ENCODE measurements at regions not wholly inside any gene's neighbourhood (a gene's known extent, or its start where the extent isn't known, plus 50 kb on each side); places are given as distances from the start of the nearest gene placed in this dataset.

DNA sequence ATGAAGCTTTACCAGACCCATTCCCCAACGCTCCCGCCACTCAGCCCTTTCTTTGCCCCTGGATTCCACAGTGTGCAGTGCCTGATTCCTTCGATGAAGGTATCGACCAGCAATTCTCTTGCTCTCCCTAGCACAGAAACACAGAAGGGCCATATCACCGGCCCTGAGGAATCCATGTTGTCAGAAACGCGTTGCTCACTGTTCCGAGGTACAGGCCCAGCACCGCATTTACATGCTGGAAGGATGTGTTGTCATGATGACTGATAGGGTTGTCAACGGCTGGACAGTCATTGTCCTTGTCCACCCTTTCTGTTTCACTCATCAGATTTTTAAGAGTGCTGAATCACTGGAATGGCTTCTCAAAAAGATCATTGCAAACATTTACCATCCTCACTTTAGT, 57.2 kb upstream of the GPR6 start:
- ATAC-seq = no peak

DNA sequence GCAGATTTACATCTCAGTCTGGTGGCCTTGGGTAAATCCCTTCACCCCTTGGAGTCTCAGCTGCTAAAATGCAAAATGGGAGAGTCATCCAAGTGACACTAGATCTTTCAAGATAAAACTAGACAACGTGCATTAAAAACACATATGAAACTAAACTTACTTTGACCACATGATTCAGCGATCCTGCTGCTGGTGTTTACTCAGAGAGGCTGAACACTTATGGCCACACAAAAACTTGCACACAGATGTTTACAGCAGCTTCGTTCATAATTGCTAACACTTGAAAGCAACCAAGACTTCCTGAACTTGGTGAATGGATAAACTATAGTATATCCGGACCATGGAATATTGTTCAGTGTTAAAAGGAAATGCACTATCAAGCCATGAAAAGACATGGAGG, 55.3 kb upstream of the GPR6 start:
- ATAC-seq = no peak

DNA sequence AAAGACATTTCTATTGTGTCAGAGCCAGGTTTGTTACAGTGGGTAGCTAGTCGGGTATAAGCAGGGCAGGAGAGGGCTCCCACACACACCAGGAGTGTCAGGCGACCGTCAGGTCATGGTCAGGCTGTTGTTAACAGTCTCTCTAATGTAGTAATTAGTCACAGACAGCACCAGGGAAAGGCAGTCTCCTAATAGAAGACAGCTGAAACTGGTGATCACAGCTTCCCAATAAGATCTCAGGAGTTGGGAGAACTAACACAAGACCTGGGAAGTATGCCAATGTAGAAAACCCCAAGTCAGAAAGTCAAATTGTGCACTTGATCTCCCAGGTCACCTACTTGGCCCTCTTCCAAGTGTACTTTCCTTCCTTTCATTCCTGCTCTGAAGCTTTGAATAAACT, 53.0 kb upstream of the GPR6 start:
- no peak for ATAC-seq

DNA sequence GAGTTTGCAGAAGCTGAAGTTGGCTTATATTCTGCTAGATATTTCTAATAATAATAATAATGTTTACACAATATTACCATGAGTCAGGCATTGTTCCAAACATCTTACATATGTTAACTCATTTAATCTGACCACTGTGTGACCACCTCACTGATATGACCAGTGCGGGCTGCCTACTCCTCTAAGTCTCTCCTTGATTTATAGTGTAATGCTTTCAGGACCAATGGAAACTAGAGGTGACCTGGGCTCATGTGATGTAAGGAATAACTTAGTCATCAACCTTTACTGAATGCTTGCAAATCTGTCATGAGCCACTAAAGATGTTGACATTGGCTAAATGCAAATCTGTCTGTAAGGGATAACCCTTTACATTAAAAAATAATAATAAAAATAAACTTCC, 51.1 kb upstream of the GPR6 start:
- peak; percentile 28 for ATAC-seq

Data from esophagus mucosa (tissue), 1 donor.